Kidney (tissue), 13 donors: ENCODE measurements at regions not wholly inside any gene's neighbourhood (a gene's known extent, or its start where the extent isn't known, plus 50 kb on each side); places are given as distances from the start of the nearest gene placed in this dataset.

Experiments
- DNase-seq, 5 donors: peaks; one replicate each; pipeline ENCODE4 v3.0.0-alpha.2; 2013 to 2020
- FAIRE-seq: peaks from 2 replicates; lab custom pipeline; 2012; peaks lifted over from hg19 to GRCh38; lab: Jason Lieb, UNC
- H3K27ac ChIP-seq, 2 donors: one replicate each; pipeline ENCODE4 v1.7.0; 2013; ENCODE audit warnings: low read depth in 2 of 2, low read length in 2 of 2, inconsistent platforms in 1 of 2
- H3K27me3 ChIP-seq: one replicate; pipeline ENCODE4 v1.7.1; 2013; ENCODE audit warnings: low read length, inconsistent platforms; ENCODE audit not compliant: control insufficient read depth, insufficient read depth
- H3K36me3 ChIP-seq, 3 donors: one replicate each; pipeline versions ENCODE4 v1.7.0 to v1.7.1; 2013; ENCODE audit warnings: low read length in 3 of 3, control low read depth in 1 of 3, inconsistent platforms in 1 of 3; ENCODE audit not compliant: insufficient read depth in 3 of 3, control insufficient read depth in 2 of 3
- H3K4me1 ChIP-seq, 3 donors: one replicate each; pipeline versions ENCODE4 v1.7.0 to v1.7.1; 2013; ENCODE audit warnings: low read length in 3 of 3, inconsistent platforms in 1 of 3, low read depth in 1 of 3; ENCODE audit not compliant: control insufficient read depth in 2 of 3, insufficient read depth in 2 of 3
- H3K4me3 ChIP-seq, 3 donors: one replicate each; pipeline versions ENCODE4 v1.7.0 to v1.8.1; 2013; ENCODE audit warnings: low read length in 3 of 3, control low read depth in 1 of 3, inconsistent platforms in 1 of 3
- H3K9ac ChIP-seq, 3 donors: one replicate each; pipeline versions ENCODE4 v1.7.0 to v1.7.1; 2013; ENCODE audit warnings: low read length in 3 of 3, control low read depth in 1 of 3, inconsistent platforms in 1 of 3
- H3K9me3 ChIP-seq, 3 donors: one replicate each; pipeline versions ENCODE4 v1.7.0 to v1.7.1; 2013; ENCODE audit warnings: low read length in 3 of 3, control low read depth in 1 of 3, inconsistent platforms in 1 of 3; ENCODE audit not compliant: control insufficient read depth in 2 of 3, insufficient read depth in 1 of 3
- intact Hi-C: fragments of 100-400 bp; cut with DNase I; formaldehyde crosslinking; loops from one replicate; pipeline ENCODE4 v1.11.1; 2022
- TF ChIP-seq, protein P1 (sequence below): IDR thresholded peaks from 3 replicates; pipeline ENCODE4 v1.5.1; 2012; ENCODE audit warnings: mild to moderate bottlenecking, moderate library complexity, borderline replicate concordance; ENCODE audit not compliant: insufficient read depth; ENCODE audit errors: extremely low read depth
- donor health status: control.
- donor health status: control.
- donor health status: control.
- donor health status: control.
- donor health status: control.
- donor health status: DM: yes; HTN: yes; CAD: no.
- donor health status: Normal renal cell carcinoma (clear cell type).

- Histone ChIP-seq H3K9ac (no peak overlapping the region), H3K4me1 (no peaks in the 10 kb centered on the region), H3K27ac (no peak overlapping the region), H3K4me3 (no peak overlapping the region), H3K9me3 (no peaks in the 10 kb centered on the region), H3K27me3 (no peaks in the 10 kb centered on the region), H3K36me3 (no peaks in the 10 kb centered on the region)
- peak in 3 of 5 donors; percentile 13 to 78 (median 68) for DNase-seq
- no peak for FAIRE-seq
- TF ChIP-seq, protein P1, sequence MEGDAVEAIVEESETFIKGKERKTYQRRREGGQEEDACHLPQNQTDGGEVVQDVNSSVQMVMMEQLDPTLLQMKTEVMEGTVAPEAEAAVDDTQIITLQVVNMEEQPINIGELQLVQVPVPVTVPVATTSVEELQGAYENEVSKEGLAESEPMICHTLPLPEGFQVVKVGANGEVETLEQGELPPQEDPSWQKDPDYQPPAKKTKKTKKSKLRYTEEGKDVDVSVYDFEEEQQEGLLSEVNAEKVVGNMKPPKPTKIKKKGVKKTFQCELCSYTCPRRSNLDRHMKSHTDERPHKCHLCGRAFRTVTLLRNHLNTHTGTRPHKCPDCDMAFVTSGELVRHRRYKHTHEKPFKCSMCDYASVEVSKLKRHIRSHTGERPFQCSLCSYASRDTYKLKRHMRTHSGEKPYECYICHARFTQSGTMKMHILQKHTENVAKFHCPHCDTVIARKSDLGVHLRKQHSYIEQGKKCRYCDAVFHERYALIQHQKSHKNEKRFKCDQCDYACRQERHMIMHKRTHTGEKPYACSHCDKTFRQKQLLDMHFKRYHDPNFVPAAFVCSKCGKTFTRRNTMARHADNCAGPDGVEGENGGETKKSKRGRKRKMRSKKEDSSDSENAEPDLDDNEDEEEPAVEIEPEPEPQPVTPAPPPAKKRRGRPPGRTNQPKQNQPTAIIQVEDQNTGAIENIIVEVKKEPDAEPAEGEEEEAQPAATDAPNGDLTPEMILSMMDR = no peak
- intact Hi-C loops = no loop called here
Observed at GRCh38 chr2:59177748-59178147, 936.6 kb upstream of the FANCL start.

GRCh38 chr2:59176737-59177136 is 935.6 kb upstream of the FANCL start:
- Histone ChIP-seq H3K27ac (no peak overlapping the region), H3K4me1 (no peaks in the 10 kb centered on the region), H3K9ac (no peak overlapping the region), H3K9me3 (no peaks in the 10 kb centered on the region), H3K4me3 (no peak overlapping the region), H3K36me3 (no peaks in the 10 kb centered on the region), H3K27me3 (no peaks in the 10 kb centered on the region)
- DNase-seq = no peak
- FAIRE-seq = no peak
- intact Hi-C loops = no loop called here
- TF ChIP-seq, protein P1 = no peak

GRCh38 chr2:59174536-59175243 is 933.6 kb upstream of the FANCL start:
- FAIRE-seq (no peak), DNase-seq (no peak)
- H3K9me3 ChIP-seq = no peaks in the 10 kb centered on the region
- H3K4me3 ChIP-seq = no peak overlapping the region
- no peak overlapping the region for H3K9ac ChIP-seq
- no peaks in the 10 kb centered on the region for H3K36me3 ChIP-seq
- H3K27me3 ChIP-seq = no peaks in the 10 kb centered on the region
- no peaks in the 10 kb centered on the region for H3K4me1 ChIP-seq
- TF ChIP-seq, protein P1 = no peak
- intact Hi-C loops = no loop called here
- no peak overlapping the region for H3K27ac ChIP-seq
